K562 (cell line): ENCODE measurements at regions not wholly inside any gene's neighbourhood (a gene's known extent, or its start where the extent isn't known, plus 50 kb on each side); places are given as distances from the start of the nearest gene placed in this dataset.
A peak's percentile ranks its signal among the peaks of the same experiment; 100 is the strongest.

ENCODE experiments used
- ATAC-seq: fragments of 200-7000 bp; cut with Tn5 transposase; 3 replicates; pipeline ENCODE4 v1.9.1; 2020; ENCODE audit warnings: moderate library complexity
- BruUV-seq: library from RNA; stranded (reverse); fragments of 400-500 nt; replicated peaks from 2 replicates; lab custom pipeline; 2021; lab: Mats Ljungman, UMichigan
- CTCF ChIA-PET: fragments of 300-600 bp; formaldehyde crosslinking; extraction: SDS; loops from one replicate; lab custom pipeline; 2021; ENCODE audit warnings: low intra/inter-chr PET ratio; lab: Yijun Ruan, JAX
- POLR2A ChIA-PET: fragments of 300-600, 350-650 bp; sonication (Branson Sonifier 250); formaldehyde crosslinking; extraction: SDS; loops from one replicate; lab custom pipeline; 2021; ENCODE audit warnings: antibody characterized with exemption, inconsistent platforms; lab: Yijun Ruan, JAX
- DNase-seq, 4 experiments: peaks; one replicate each; pipeline versions ENCODE4 v3.0.0 to v3.0.0-alpha.2; 2011 to 2018; ENCODE audit warnings: low spot score in 3 of 4, mixed read lengths in 3 of 4; ENCODE audit errors: extremely low read depth in 1 of 4
- FAIRE-seq: peaks from 2 replicates; lab custom pipeline; 2011; peaks lifted over from hg19 to GRCh38; lab: Jason Lieb, UNC
- H2AFZ ChIP-seq: 2 replicates; pipeline ENCODE4 v1.6.0; 2011; ENCODE audit warnings: low read depth, low read length, control low read depth, inconsistent platforms
- H3K27ac ChIP-seq: fragments of 200-600 bp; 3 replicates; pipeline ENCODE4 v1.8.0; 2011; ENCODE audit warnings: low read depth, mild to moderate bottlenecking, control low read depth, inconsistent platforms, low read length, moderate library complexity, mixed read lengths; ENCODE audit errors: extremely low read depth
- H3K27me3 ChIP-seq, 2 experiments: fragments of 300-600 bp in 1 of 2; 2 replicates in 1 of 2; 3 replicates in 1 of 2; pipeline versions ENCODE4 v1.6.0 to v1.8.0; 2011; ENCODE audit warnings: inconsistent platforms in 2 of 2, low read length in 2 of 2, mild to moderate bottlenecking in 1 of 2, mixed read lengths in 1 of 2, moderate library complexity in 1 of 2; ENCODE audit not compliant: control insufficient read depth in 2 of 2, insufficient read depth in 2 of 2
- H3K36me3 ChIP-seq: fragments of 300-600 bp; 3 replicates; pipeline ENCODE4 v1.8.0; 2011; ENCODE audit warnings: mild to moderate bottlenecking, low read length, inconsistent platforms; ENCODE audit not compliant: control insufficient read depth, insufficient read depth
- H3K4me1 ChIP-seq, 2 experiments: fragments of 200-600 bp in 1 of 2; replicated peaks in 1 of 2; 2 replicates in 1 of 2; 3 replicates in 1 of 2; pipeline versions ENCODE4 v1.5.1 to v1.8.0; 2011; ENCODE audit warnings: inconsistent platforms in 2 of 2, low read length in 2 of 2, mild to moderate bottlenecking in 1 of 2, mixed read lengths in 1 of 2, moderate library complexity in 1 of 2; ENCODE audit not compliant: control insufficient read depth in 2 of 2, insufficient read depth in 2 of 2
- H3K4me2 ChIP-seq: 2 replicates; pipeline ENCODE4 v1.6.1; 2011; ENCODE audit warnings: low read length, control low read depth, inconsistent platforms, mixed read lengths; ENCODE audit not compliant: insufficient read depth
- H3K4me3 ChIP-seq: fragments of 200-600 bp; sonication (generic), shearing (Covaris generic); 2 replicates; pipeline ENCODE4 v1.5.1; 2016; ENCODE audit warnings: control low read depth, inconsistent platforms
- H3K79me2 ChIP-seq: fragments of 200-600 bp; 3 replicates; pipeline ENCODE4 v1.8.0; 2011; ENCODE audit warnings: low read length, inconsistent platforms; ENCODE audit not compliant: control insufficient read depth, insufficient read depth
- H3K9ac ChIP-seq, 2 experiments: 2 replicates each; pipeline versions ENCODE4 v1.6.0 to v1.6.1; 2011; ENCODE audit warnings: low read depth in 2 of 2, low read length in 2 of 2, control low read depth in 1 of 2, inconsistent platforms in 1 of 2, mild to moderate bottlenecking in 1 of 2, mixed read lengths in 1 of 2; ENCODE audit not compliant: insufficient read depth in 1 of 2
- H3K9me1 ChIP-seq: one replicate; pipeline ENCODE4 v1.6.0; 2011; ENCODE audit warnings: inconsistent platforms, mild to moderate bottlenecking, low read length, moderate library complexity; ENCODE audit not compliant: control insufficient read depth, insufficient read depth
- H3K9me3 ChIP-seq: replicated peaks from 2 replicates; pipeline ENCODE4 v1.5.1; 2011; ENCODE audit warnings: low read depth, low read length, inconsistent platforms; ENCODE audit not compliant: control insufficient read depth, insufficient read depth
- H4K20me1 ChIP-seq: replicated peaks from 2 replicates; pipeline ENCODE4 v1.6.1; 2011; ENCODE audit warnings: low read length, inconsistent platforms, mixed read lengths; ENCODE audit not compliant: control insufficient read depth, insufficient read depth
- ARID1B ChIP-seq: fragments of 450-650 bp; IDR thresholded peaks from 2 replicates; pipeline ENCODE4 v1.6.1; 2016; ENCODE audit warnings: antibody characterized with exemption, mild to moderate bottlenecking, inconsistent platforms
- CAMTA2 ChIP-seq: fragments of 250-450 bp; sonication (Bioruptor Pico); conservative IDR thresholded peaks from 2 replicates; pipeline ENCODE4 v1.5.1; 2022
- CEBPB ChIP-seq: fragments of 450-650 bp; IDR thresholded peaks from 2 replicates; pipeline ENCODE4 v1.6.1; 2016; ENCODE audit warnings: missing genetic modification characterization, missing compliant biosample characterization
- MCM5 ChIP-seq: fragments of 450-650 bp; IDR thresholded peaks from 2 replicates; pipeline ENCODE4 v1.6.1; 2016; ENCODE audit warnings: low read depth
- RFX5 ChIP-seq: IDR thresholded peaks from 2 replicates; pipeline ENCODE4 v1.6.1; 2011; ENCODE audit warnings: low read depth, mild to moderate bottlenecking, improper control_type of control experiment, low read length
- ZC3H4 ChIP-seq: sonication (generic); formaldehyde crosslinking; IDR thresholded peaks from 2 replicates; pipeline ENCODE4 v1.9.0; 2021; ENCODE audit warnings: missing genetic modification reagents, borderline replicate concordance
- ZKSCAN3 ChIP-seq: fragments of 250-450 bp; sonication (Bioruptor Pico); IDR thresholded peaks from 2 replicates; pipeline ENCODE4 v1.4.0; 2020
- WGBS: fragments of 100-300 bp; shearing (Covaris generic); methylation state at CpG from one replicate; pipeline ENCODE4 v1.1.6; 2016; ENCODE audit warnings: low coverage, mixed read lengths; ENCODE audit not compliant: insufficient coverage; ENCODE audit errors: missing lambda C conversion rate; 5-methylcytosine and 5-hydroxymethylcytosine counted together
- in situ Hi-C: fragments of 300-500 bp; cut with MboI; formaldehyde crosslinking; loops from 4 replicates; pipeline ENCODE4 v1.15.0; 2018; ENCODE audit warnings: inconsistent platforms, mixed read lengths
- intact Hi-C: fragments of 100-400 bp; cut with micrococcal nuclease; formaldehyde crosslinking; loops from 2 replicates; pipeline ENCODE4 v1.14.2; 2022
- TF ChIP-seq, protein P1 (sequence below): fragments of 250-450 bp; sonication (Bioruptor Pico); IDR thresholded peaks from 2 replicates; pipeline ENCODE4 v1.8.0; 2021; ENCODE audit warnings: moderate library complexity, mild to moderate bottlenecking, inconsistent platforms
- TF ChIP-seq, protein P2 (sequence below): fragments of 250-450 bp; sonication (Bioruptor Pico); IDR thresholded peaks from 2 replicates; pipeline ENCODE4 v1.4.0; 2020

GRCh38 chr7:153006911-153007310 lies 247.4 kb downstream of the ACTR3B start:
- TF ChIP-seq RFX5, result no peak
- TF ChIP-seq ARID1B, result no peak
- no peak for TF ChIP-seq MCM5
- TF ChIP-seq, protein P1, sequence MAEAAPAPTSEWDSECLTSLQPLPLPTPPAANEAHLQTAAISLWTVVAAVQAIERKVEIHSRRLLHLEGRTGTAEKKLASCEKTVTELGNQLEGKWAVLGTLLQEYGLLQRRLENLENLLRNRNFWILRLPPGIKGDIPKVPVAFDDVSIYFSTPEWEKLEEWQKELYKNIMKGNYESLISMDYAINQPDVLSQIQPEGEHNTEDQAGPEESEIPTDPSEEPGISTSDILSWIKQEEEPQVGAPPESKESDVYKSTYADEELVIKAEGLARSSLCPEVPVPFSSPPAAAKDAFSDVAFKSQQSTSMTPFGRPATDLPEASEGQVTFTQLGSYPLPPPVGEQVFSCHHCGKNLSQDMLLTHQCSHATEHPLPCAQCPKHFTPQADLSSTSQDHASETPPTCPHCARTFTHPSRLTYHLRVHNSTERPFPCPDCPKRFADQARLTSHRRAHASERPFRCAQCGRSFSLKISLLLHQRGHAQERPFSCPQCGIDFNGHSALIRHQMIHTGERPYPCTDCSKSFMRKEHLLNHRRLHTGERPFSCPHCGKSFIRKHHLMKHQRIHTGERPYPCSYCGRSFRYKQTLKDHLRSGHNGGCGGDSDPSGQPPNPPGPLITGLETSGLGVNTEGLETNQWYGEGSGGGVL (CRISPR knock-in tag), result no peak
- TF ChIP-seq, protein P2, sequence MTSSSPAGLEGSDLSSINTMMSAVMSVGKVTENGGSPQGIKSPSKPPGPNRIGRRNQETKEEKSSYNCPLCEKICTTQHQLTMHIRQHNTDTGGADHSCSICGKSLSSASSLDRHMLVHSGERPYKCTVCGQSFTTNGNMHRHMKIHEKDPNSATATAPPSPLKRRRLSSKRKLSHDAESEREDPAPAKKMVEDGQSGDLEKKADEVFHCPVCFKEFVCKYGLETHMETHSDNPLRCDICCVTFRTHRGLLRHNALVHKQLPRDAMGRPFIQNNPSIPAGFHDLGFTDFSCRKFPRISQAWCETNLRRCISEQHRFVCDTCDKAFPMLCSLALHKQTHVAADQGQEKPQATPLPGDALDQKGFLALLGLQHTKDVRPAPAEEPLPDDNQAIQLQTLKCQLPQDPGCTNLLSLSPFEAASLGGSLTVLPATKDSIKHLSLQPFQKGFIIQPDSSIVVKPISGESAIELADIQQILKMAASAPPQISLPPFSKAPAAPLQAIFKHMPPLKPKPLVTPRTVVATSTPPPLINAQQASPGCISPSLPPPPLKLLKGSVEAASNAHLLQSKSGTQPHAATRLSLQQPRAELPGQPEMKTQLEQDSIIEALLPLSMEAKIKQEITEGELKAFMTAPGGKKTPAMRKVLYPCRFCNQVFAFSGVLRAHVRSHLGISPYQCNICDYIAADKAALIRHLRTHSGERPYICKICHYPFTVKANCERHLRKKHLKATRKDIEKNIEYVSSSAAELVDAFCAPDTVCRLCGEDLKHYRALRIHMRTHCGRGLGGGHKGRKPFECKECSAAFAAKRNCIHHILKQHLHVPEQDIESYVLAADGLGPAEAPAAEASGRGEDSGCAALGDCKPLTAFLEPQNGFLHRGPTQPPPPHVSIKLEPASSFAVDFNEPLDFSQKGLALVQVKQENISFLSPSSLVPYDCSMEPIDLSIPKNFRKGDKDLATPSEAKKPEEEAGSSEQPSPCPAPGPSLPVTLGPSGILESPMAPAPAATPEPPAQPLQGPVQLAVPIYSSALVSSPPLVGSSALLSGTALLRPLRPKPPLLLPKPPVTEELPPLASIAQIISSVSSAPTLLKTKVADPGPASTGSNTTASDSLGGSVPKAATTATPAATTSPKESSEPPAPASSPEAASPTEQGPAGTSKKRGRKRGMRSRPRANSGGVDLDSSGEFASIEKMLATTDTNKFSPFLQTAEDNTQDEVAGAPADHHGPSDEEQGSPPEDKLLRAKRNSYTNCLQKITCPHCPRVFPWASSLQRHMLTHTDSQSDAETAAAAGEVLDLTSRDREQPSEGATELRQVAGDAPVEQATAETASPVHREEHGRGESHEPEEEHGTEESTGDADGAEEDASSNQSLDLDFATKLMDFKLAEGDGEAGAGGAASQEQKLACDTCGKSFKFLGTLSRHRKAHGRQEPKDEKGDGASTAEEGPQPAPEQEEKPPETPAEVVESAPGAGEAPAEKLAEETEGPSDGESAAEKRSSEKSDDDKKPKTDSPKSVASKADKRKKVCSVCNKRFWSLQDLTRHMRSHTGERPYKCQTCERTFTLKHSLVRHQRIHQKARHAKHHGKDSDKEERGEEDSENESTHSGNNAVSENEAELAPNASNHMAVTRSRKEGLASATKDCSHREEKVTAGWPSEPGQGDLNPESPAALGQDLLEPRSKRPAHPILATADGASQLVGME, result no peak
- TF ChIP-seq CAMTA2 (CRISPR knock-in tag), result no peak
- TF ChIP-seq ZC3H4 (CRISPR knock-in tag), result no peak
- no peak for TF ChIP-seq CEBPB
- TF ChIP-seq ZKSCAN3 (CRISPR knock-in tag), result no peak
- TF ChIP-seq, all 486 proteins: peak for 0
- no peak overlapping the region for H3K4me3 ChIP-seq
- no peaks in the 10 kb centered on the region for H3K4me1 ChIP-seq
- H2AFZ ChIP-seq, result no peak overlapping the region
- H3K27ac ChIP-seq, result no peak overlapping the region
- H3K9me3 ChIP-seq, result no peaks in the 10 kb centered on the region
- WGBS, result under 1% methylated on average over 8 of the region's 8 CpGs
- DNase-seq, result no peak
- in situ Hi-C loops, result no loop called here
- H3K9me1 ChIP-seq, result no peaks in the 10 kb centered on the region
- intact Hi-C loops, result no loop called here
- no peaks in the 10 kb centered on the region; the same call in 1 of the 2 replicates for H4K20me1 ChIP-seq
- H3K4me2 ChIP-seq, result no peak overlapping the region
- BruUV-seq, result no TSS peak
- CTCF ChIA-PET, result no interaction called here
- peaks cover 33 to 53% of the 10 kb centered on the region in 2 experiments for H3K27me3 ChIP-seq
- H3K79me2 ChIP-seq, result no peaks in the 10 kb centered on the region
- POLR2A ChIA-PET, result no interaction called here
- H3K9ac ChIP-seq, result peak overlapping the region in 1 of 2 experiments; percentile 6; a peak in 1 of 4 replicates
- ATAC-seq, result no peak
- no peaks in the 10 kb centered on the region for H3K36me3 ChIP-seq
- FAIRE-seq, result no peak
